HG02938 (cell line): ENCODE measurements at regions not wholly inside any gene's neighbourhood (a gene's known extent, or its start where the extent isn't known, plus 50 kb on each side); places are given as distances from the start of the nearest gene placed in this dataset.
"Not testable (repeated sequence)": the region's sequence is repeated elsewhere in the genome, so short reads cannot be mapped to it uniquely, and the experiment has no call there.

Experiments used
- ATAC-seq: cut with Tn5 transposase; IDR thresholded peaks from one replicate; pipeline ENCODE4 v1.9.1; 2021; ENCODE audit warnings: mild to moderate bottlenecking, moderate library complexity; ENCODE audit not compliant: unreplicated experiment

DNA sequence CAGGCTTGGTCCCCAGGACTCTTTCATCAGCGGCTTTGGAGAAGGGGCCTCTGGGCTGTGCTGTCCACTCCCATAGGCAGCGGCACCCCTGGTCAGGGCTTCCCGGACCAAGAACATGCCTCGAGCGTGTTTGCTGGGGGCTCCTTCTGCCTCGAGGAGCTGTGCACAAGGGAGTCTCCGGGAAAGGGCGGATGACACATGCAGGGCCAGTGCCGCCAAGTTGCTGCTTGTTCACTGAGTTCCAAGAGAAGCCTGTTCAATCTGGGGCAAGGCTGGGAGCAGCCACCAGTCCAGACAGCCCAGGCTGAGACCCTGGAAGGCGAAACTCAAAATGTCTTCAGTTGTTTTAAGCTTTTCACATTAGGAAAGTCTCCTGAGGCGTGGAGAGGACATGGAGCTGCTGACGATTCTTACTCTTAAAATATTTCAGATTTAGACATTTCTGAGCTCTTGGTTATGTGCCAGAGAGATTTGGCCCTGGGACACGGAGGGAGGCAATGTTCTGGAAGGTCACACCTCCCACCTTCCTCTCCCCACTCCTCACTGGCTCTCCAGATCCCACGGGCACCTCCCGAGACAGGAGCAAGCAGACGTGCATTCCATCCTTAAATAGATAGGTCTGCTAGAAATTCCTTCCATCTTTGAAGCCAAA lies 84.5 kb upstream of the ZNF469 start:
- ATAC-seq, result no peak

GRCh38 chr16:88298833-88299745 lies 83.7 kb upstream of the ZNF469 start:
- ATAC-seq, result no peak

GRCh38 chr16:88299751-88300462 lies 82.9 kb upstream of the ZNF469 start:
- ATAC-seq, result no peak

DNA sequence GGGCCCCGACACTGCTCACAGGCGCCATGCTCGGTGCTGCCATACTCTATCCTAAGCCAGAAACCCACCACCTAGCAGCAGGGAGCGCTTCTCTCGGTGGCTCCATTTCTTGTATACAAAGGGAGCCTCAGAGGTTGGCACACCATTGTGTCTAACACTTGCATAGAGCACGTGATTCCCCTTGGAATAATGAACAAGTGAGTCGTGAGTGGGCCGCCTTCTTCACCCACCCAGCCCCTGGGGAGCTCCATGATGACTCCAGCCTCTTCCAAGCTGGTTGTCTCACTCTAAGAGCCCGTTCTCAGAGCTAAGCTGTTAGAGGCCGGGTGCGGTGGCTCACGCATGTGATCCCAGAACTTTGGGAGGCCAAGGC lies 82.3 kb upstream of the ZNF469 start:
- ATAC-seq, result no peak

- ATAC-seq, result no peak
Observed at GRCh38 chr16:88301431-88301830, 81.3 kb upstream of the ZNF469 start.

- no peak for ATAC-seq
Observed at GRCh38 chr16:88301886-88302285, 80.9 kb upstream of the ZNF469 start.

DNA sequence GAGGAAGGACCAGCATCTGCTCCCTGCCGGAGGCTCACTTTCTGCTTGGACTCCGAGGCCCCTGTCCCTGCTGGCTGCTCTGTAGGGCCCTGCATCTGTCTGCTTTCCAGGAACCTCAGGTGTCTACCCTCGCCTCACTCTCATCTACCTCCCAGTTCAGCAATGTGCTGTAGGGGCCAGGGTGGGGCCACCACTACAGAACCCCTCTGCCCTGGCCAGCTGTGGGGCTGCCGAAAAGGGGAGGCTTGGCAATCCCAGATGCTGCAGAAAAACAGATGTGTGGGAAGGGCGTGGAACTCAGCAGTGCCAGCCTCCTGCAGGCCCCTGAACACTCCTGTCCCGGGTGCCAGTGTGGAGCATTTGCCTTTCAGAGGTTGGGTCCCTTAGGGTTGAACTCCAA lies 80.1 kb upstream of the ZNF469 start:
- no peak for ATAC-seq

DNA sequence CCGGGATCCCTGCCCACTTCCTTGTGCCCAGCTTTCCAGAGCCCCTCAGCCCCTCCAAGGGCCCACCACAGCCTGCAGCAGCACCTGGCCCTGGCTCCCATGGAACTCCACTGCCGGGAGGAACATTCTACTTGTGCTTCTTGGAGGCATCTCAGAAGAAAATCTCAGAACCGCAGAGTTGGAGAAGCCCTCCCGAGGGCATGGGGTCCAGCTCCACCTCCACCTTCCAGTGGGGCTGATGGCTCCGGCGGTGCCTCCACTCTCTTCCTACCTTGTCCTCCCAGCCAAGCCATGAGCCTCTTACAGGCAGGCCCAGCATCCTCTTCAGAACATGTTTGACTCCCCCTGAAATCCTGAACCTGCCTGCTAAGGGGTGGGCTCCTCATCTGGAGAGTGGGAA lies 79.4 kb upstream of the ZNF469 start:
- ATAC-seq, result no peak

DNA sequence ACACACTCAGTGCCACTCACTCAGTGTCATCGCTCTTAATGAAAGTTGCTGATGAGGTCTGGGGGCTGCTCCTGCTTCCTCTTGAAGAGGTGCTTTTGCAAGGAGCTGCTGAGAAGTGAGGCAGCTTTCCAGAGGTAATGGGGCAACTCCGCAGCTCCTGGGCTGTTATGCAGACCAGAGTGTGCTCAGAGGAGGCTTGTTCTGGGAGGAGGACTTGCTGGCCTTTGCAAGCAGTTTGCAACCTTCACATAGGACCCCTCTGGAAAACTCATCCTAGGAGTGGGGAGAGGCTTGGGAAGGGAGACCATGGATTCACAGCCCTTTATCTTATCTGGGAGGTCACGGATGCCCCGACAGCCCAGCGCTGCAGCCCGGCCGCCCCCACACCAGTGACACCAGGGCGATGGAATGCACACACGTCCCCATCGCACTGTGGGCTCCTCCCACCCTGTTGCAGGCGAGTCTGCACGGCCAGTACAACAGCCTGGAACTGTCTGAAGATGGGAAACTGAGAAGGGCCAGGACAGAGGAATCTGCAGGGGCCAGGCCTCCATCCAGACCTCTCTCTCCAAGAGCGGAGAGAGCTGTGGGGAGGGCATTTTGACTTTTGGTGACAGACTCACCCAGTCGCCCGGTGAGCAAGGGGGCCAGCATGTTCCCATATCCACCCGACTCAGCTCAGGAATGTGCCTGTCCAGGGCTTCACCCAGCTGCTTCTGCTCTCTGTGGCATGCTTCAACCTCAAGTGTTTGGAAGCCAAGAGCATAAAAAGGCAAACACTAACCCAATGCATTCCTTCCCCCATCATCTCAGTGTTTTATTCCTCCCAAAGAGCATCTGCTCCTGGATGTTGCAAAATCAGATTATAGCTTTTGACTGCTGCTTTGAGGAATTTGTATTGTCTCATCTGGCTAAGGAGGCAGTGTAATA lies 78.6 kb upstream of the ZNF469 start:
- no peak for ATAC-seq

- ATAC-seq, result no peak
Observed at GRCh38 chr16:88305176-88305575, 77.6 kb upstream of the ZNF469 start.

DNA sequence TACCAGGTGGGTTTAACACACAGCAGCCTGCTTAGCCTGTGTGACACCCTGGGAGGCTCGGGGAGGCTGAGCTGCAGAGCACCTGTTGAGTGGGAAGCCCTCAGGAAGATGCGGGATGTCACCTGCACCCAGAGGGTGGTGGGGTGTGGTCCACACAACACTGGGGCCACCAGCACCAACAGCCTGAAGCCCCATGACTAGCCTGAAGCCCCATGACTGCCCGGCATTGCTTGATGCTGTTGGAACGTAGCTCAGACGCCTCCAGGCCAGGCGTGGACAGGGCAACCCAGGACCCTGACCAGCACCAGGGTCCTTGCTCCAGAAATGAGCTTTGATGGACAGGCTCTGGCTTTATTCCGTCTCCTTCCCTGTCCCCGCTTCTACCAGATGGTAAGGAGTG lies 76.3 kb upstream of the ZNF469 start:
- ATAC-seq, result no peak

DNA sequence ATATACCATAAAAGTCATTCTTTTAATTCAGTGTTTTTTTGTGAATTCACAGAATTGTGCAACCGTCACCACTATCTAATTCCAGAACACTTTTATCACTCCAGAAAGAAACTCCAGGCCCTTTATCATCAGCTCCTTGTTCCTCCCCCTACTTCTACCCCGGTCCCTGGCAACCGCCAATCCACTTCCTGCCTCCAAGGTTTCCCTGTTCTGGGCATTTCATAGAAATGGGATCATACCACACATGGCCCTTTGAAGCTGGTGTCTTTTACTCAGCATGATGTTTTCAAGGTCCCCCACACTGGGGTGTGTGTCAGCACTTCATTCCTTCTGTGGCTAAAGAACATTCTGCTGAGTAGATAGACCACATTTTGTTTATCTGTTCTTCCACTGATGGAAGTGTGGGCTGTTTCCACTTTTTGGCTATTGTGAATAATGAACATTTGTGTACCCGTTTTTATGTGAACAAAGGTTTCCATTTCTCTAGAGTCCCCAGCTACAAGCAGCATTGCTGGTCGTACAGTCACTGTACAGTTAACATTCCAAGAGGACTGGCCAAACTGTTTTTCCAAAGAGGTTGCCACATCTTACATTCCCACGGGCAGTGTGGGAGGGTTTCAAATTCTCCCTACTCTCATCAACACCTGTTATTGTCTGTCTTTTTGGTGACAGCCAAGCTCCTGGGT lies 75.8 kb upstream of the ZNF469 start:
- ATAC-seq, result no peak

GRCh38 chr16:88308441-88309173 lies 74.2 kb upstream of the ZNF469 start:
- no peak for ATAC-seq

GRCh38 chr16:88309174-88309907 lies 73.4 kb upstream of the ZNF469 start:
- ATAC-seq, result no peak

- no peak for ATAC-seq
Observed at GRCh38 chr16:88309908-88310265, 72.9 kb upstream of the ZNF469 start.

DNA sequence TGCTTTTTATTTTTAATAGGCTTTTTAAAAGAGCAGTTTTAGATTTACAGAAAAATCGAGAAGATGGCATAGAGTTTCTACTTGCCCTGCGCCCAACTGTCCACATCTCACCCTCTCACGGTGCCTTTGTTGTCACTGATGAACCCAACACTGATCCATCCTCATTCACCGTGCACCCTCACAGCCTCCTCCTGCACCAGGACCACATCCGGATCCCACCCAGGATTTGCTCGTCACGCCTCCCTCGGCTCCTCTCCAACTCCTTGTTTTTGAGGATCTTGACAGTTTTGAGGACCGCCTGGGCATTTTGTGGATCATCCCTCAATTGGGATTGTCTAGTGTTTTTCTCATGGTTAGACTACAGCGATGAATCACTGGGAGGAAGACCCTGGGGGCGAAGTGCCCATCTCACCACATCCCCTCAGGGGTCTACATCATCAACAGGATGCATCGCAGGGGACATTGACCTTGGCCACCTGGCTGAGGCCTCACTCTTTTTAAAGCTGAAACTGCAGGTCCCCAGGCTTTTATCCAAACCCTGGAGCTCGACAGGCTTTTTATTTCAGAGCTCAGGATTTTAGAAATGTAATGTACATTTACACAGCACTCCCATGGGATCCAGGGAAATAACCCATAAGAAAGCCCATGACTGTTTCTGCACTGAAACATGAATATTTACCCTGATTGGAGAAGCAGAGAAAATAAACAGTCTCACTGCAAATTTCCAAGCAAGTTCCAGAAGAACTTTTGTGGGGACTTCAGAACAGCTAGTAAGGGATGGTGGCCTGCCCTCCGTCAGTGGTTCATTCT lies 71.8 kb upstream of the ZNF469 start:
- no peak for ATAC-seq

DNA sequence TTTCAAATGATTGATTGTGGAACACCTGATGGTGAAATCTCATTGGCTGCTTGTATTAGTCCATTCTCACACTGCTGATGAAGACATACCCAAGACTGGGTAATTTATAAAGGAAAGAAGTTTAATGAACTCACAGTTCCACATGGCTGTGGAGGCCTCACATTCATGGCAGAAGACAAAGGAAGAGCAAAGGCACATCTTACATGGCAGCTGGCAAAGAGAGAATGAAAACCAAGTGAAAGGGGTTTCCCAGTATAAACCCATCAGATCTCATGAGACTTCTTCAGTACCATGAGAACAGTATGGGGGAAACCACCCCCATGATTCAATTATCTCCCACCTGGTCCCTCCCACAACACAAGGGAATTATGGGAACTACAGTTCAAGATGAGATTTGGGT lies 70.9 kb upstream of the ZNF469 start:
- ATAC-seq, result not testable (repeated sequence)

DNA sequence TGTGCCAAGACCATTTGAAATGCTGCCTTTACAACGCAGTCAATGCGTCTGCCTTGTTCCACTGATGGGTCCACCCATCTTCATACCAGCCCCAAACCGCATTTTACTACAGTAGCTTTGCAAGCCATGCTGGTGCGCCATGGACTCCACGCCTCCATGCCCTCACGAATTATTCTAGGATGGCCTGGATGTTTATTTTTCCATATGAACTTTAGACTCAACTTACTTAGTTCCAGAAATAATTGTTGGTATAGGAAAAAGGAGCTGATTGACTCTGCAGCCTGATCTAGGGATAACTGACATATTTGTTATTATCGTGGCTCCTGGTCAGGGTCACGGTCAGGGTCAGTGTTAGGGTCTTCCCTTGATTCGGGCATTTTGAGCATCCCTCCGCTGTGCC lies 70.0 kb upstream of the ZNF469 start:
- ATAC-seq, result no peak
